Motor neuron (in vitro differentiated cells): ENCODE measurements at regions not wholly inside any gene's neighbourhood (a gene's known extent, or its start where the extent isn't known, plus 50 kb on each side); places are given as distances from the start of the nearest gene placed in this dataset.
"Not testable (repeated sequence)": the region's sequence is repeated elsewhere in the genome, so short reads cannot be mapped to it uniquely, and the experiment has no call there.

Source experiments
- ATAC-seq, 8 experiments: fragments of 200-7000 bp; cut with Tn5 transposase; replicated peaks in 6 of 8; 2 replicates each; pipeline ENCODE4 v1.8.0; 2021; ENCODE audit warnings: mild to moderate bottlenecking in 8 of 8, moderate library complexity in 8 of 8
- H3K27ac ChIP-seq, 2 donors: fragments of 250-450 bp; sonication (Bioruptor Pico); 2 replicates each; pipeline ENCODE4 v1.9.0; 2021; ENCODE audit warnings: antibody characterized with exemption in 2 of 2, mild to moderate bottlenecking in 2 of 2, moderate library complexity in 1 of 2
- H3K4me1 ChIP-seq, 2 donors: fragments of 250-450 bp; sonication (Bioruptor Pico); replicated peaks in 1 of 2; 2 replicates each; pipeline ENCODE4 v1.6.1; 2021; ENCODE audit warnings: antibody characterized with exemption in 2 of 2, mild to moderate bottlenecking in 2 of 2, moderate library complexity in 1 of 2
- H3K4me3 ChIP-seq, 5 donors: fragments of 250-450 bp; sonication (Bioruptor Pico); 2 replicates each; pipeline ENCODE4 v1.9.0; 2021; ENCODE audit warnings: antibody characterized with exemption in 5 of 5, mild to moderate bottlenecking in 5 of 5, moderate library complexity in 4 of 5
- WGBS, 10 experiments: fragments of 450-650 bp; shearing (Covaris generic); methylation state at CpG; one replicate each; pipeline ENCODE4 v1.0.0; 2022; 5-methylcytosine and 5-hydroxymethylcytosine counted together
- in situ Hi-C, 9 experiments: fragments of 400-800 bp; cut with MboI; loops; one replicate each; pipeline ENCODE4 v1.15.0; 2021; ENCODE audit warnings: low sequenced_read_pairs in 9 of 9, low pct_unique_long_range_greater_than_20kb in 2 of 9; ENCODE audit not compliant: unreplicated experiment in 9 of 9

GRCh38 chr12:118544569-118544968 is 168.2 kb downstream of the SUDS3 start:
- peaks cover 4 to 8% of the 10 kb centered on the region in 2 donors for H3K4me1 ChIP-seq
- WGBS, 10 experiments: 63 to 100% (median 83%) methylated on average over 1 of the region's 1 CpG; no CpG with 5 or more reads in 7 of the 10 experiments
- no peak overlapping the region for H3K27ac ChIP-seq
- peak in 7 of 8 experiments; percentile 38 to 93 (median 69) for ATAC-seq
- in situ Hi-C loops: no loop called here
- H3K4me3 ChIP-seq: no peak overlapping the region

- H3K27ac ChIP-seq, H3K4me3 ChIP-seq, H3K4me1 ChIP-seq, ATAC-seq, in situ Hi-C loops: not testable (repeated sequence)
- WGBS, 10 experiments: 60 to 100% (median 86%) methylated on average over 1 to 6 of the region's 6 CpGs; no CpG with 5 or more reads in 3 of the 10 experiments
Measured at GRCh38 chr12:118547606-118548005, 171.3 kb downstream of the SUDS3 start.

GRCh38 chr12:118548887-118549509 is 172.6 kb downstream of the SUDS3 start:
- WGBS, 10 experiments: 0 to 83% (median 57%) methylated on average over 1 to 4 of the region's 4 CpGs
- Histone ChIP-seq H3K4me3 (no peak overlapping the region), H3K4me1 (peaks cover 7 to 8% of the 10 kb centered on the region in 2 donors), H3K27ac (no peak overlapping the region)
- in situ Hi-C loops: no loop called here
- peak in 5 of 8 experiments; percentile 22 to 80 (median 63) for ATAC-seq

- Histone ChIP-seq H3K4me3 (no peak overlapping the region), H3K27ac (peak overlapping the region in 1 of 2 donors; percentile 34), H3K4me1 (peaks cover 7 to 8% of the 10 kb centered on the region in 2 donors)
- whole genome bisulfite sequencing, 10 experiments: 0 to 94% (median 64%) methylated on average over 2 to 7 of the region's 8 CpGs; no CpG with 5 or more reads in 1 of the 10 experiments
- peak in 5 of 8 experiments; percentile 35 to 83 (median 61) for ATAC-seq
- in situ Hi-C loops: no loop called here
Measured at GRCh38 chr12:118549510-118549980, 173.2 kb downstream of the SUDS3 start.

- ATAC-seq: no peak
- Histone ChIP-seq H3K4me1 (peaks cover 6 to 7% of the 10 kb centered on the region in 2 donors), H3K27ac (no peak overlapping the region), H3K4me3 (no peak overlapping the region)
- in situ Hi-C loops: no loop called here
- 0 to 100% (median 80%) methylated on average over 1 to 4 of the region's 5 CpGs; no CpG with 5 or more reads in 1 of the 10 experiments for WGBS, 10 experiments
Measured at GRCh38 chr12:118553856-118554504, 177.6 kb downstream of the SUDS3 start.

GRCh38 chr12:118558941-118559340 is 182.6 kb downstream of the SUDS3 start:
- WGBS, 10 experiments: 5 to 100% (median 81%) methylated on average over 1 to 4 of the region's 4 CpGs
- in situ Hi-C loops: no loop called here
- H3K4me1 ChIP-seq: no peaks in the 10 kb centered on the region
- no peak overlapping the region for H3K4me3 ChIP-seq
- ATAC-seq: no peak
- H3K27ac ChIP-seq: no peak overlapping the region

- Histone ChIP-seq H3K4me1 (no peaks in the 10 kb centered on the region), H3K4me3 (no peak overlapping the region), H3K27ac (no peak overlapping the region)
- in situ Hi-C loops: no loop called here
- no peak for ATAC-seq
- 0 to 96% (median 55%) methylated on average over 2 to 4 of the region's 4 CpGs; no CpG with 5 or more reads in 2 of the 10 experiments for WGBS, 10 experiments
Measured at GRCh38 chr12:118560733-118561132, 184.4 kb downstream of the SUDS3 start.

GRCh38 chr12:118571730-118572129 is 195.4 kb downstream of the SUDS3 start:
- H3K4me3 ChIP-seq: no peak overlapping the region
- in situ Hi-C loops: no loop called here
- ATAC-seq: no peak
- 0 to 100% (median 72%) methylated on average over 1 to 5 of the region's 5 CpGs; no CpG with 5 or more reads in 1 of the 10 experiments for WGBS, 10 experiments
- no peak overlapping the region for H3K27ac ChIP-seq
- no peaks in the 10 kb centered on the region for H3K4me1 ChIP-seq

- WGBS, 10 experiments: 10 to 96% (median 17%) methylated on average over 1 to 3 of the region's 3 CpGs; no CpG with 5 or more reads in 3 of the 10 experiments
Measured at GRCh38 chr12:118574288-118574687, 197.9 kb downstream of the SUDS3 start.

GRCh38 chr12:118575730-118576129 is 199.4 kb downstream of the SUDS3 start:
- no peaks in the 10 kb centered on the region for H3K4me1 ChIP-seq
- no peak overlapping the region for H3K27ac ChIP-seq
- no peak overlapping the region for H3K4me3 ChIP-seq
- ATAC-seq: no peak
- WGBS, 10 experiments: 14 to 86% (median 33%) methylated on average over 1 to 2 of the region's 2 CpGs; no CpG with 5 or more reads in 5 of the 10 experiments
- in situ Hi-C loops: no loop called here

More at GRCh38 chr12:118574288-118574687, 197.9 kb downstream of the SUDS3 start:
- no peak overlapping the region for H3K4me3 ChIP-seq
- no peaks in the 10 kb centered on the region for H3K4me1 ChIP-seq
- ATAC-seq: no peak
- in situ Hi-C loops: no loop called here
- H3K27ac ChIP-seq: no peak overlapping the region

- whole genome bisulfite sequencing, 10 experiments: 0 to 71% (median 40%) methylated on average over 1 of the region's 1 CpG; no CpG with 5 or more reads in 5 of the 10 experiments
- ATAC-seq: peak in 1 of 8 experiments; percentile 65
- Histone ChIP-seq H3K4me3 (no peak overlapping the region), H3K27ac (no peak overlapping the region), H3K4me1 (no peaks in the 10 kb centered on the region)
- in situ Hi-C loops: no loop called here
Measured at GRCh38 chr12:118581371-118581770, 205.0 kb downstream of the SUDS3 start.

GRCh38 chr12:118582863-118583262 is 206.5 kb downstream of the SUDS3 start:
- 0 to 86% (median 13%) methylated on average over 1 to 4 of the region's 4 CpGs; no CpG with 5 or more reads in 5 of the 10 experiments for whole genome bisulfite sequencing, 10 experiments
- in situ Hi-C loops: no loop called here
- Histone ChIP-seq H3K27ac (no peak overlapping the region), H3K4me1 (no peaks in the 10 kb centered on the region), H3K4me3 (no peak overlapping the region)
- no peak for ATAC-seq

GRCh38 chr12:118586433-118586832 is 210.1 kb downstream of the SUDS3 start:
- in situ Hi-C loops: no loop called here
- ATAC-seq: no peak
- Histone ChIP-seq H3K27ac (no peak overlapping the region), H3K4me3 (no peak overlapping the region), H3K4me1 (peaks cover 0 to 3% of the 10 kb centered on the region in 2 donors)
- 20 to 100% (median 90%) methylated on average over 1 of the region's 1 CpG; no CpG with 5 or more reads in 5 of the 10 experiments for WGBS, 10 experiments
